Mesendoderm (in vitro differentiated cells): ENCODE measurements at regions not wholly inside any gene's neighbourhood (a gene's known extent, or its start where the extent isn't known, plus 50 kb on each side); places are given as distances from the start of the nearest gene placed in this dataset.
A peak's percentile ranks its signal among the peaks of the same experiment; 100 is the strongest.

Experiments
- DNase-seq: peaks from one replicate; pipeline ENCODE4 v3.0.0; 2013
- H2AK5ac ChIP-seq: 2 replicates; pipeline ENCODE4 v1.6.1; 2013; ENCODE audit warnings: low read length, inconsistent platforms
- H2BK120ac ChIP-seq: 2 replicates; pipeline ENCODE4 v1.6.1; 2013; ENCODE audit warnings: low read depth, mild to moderate bottlenecking, low read length, moderate library complexity, mixed read lengths
- H2BK15ac ChIP-seq: replicated peaks from 2 replicates; pipeline ENCODE4 v1.6.1; 2013; ENCODE audit warnings: low read depth, mild to moderate bottlenecking, moderate library complexity
- H2BK5ac ChIP-seq: 2 replicates; pipeline ENCODE4 v1.6.1; 2013; ENCODE audit warnings: low read length, inconsistent platforms
- H3K18ac ChIP-seq: 2 replicates; pipeline ENCODE4 v1.6.1; 2013; ENCODE audit warnings: mild to moderate bottlenecking, low read length, mixed read lengths
- H3K23ac ChIP-seq: one replicate; pipeline ENCODE4 v1.6.1; 2013; ENCODE audit warnings: low read length
- H3K27ac ChIP-seq: 2 replicates; pipeline ENCODE4 v1.5.1; 2013; ENCODE audit warnings: low read depth, mild to moderate bottlenecking, inconsistent platforms, low read length, moderate library complexity
- H3K27me3 ChIP-seq: 2 replicates; pipeline ENCODE4 v1.6.1; 2013; ENCODE audit warnings: low read length, control low read depth, mild to moderate bottlenecking, inconsistent platforms; ENCODE audit not compliant: insufficient read depth, poor library complexity
- H3K36me3 ChIP-seq: 2 replicates; pipeline ENCODE4 v1.6.1; 2013; ENCODE audit warnings: low read length, inconsistent platforms; ENCODE audit not compliant: control insufficient read depth, insufficient read depth
- H3K4ac ChIP-seq: one replicate; pipeline ENCODE4 v1.6.1; 2013; ENCODE audit warnings: low read depth, mild to moderate bottlenecking, low read length, moderate library complexity
- H3K4me1 ChIP-seq: 2 replicates; pipeline ENCODE4 v1.6.1; 2013; ENCODE audit warnings: low read depth, low read length, inconsistent platforms; ENCODE audit not compliant: control insufficient read depth
- H3K4me2 ChIP-seq: 2 replicates; pipeline ENCODE4 v1.6.1; 2013; ENCODE audit warnings: low read length
- H3K4me3 ChIP-seq: 2 replicates; pipeline ENCODE4 v1.5.1; 2013; ENCODE audit warnings: mild to moderate bottlenecking, low read length
- H3K56ac ChIP-seq: one replicate; pipeline ENCODE4 v1.6.1; 2013; ENCODE audit warnings: low read length
- H3K79me1 ChIP-seq: 2 replicates; pipeline ENCODE4 v1.6.1; 2013; ENCODE audit warnings: low read length, inconsistent platforms
- H3K79me2 ChIP-seq: 2 replicates; pipeline ENCODE4 v1.6.1; 2013; ENCODE audit warnings: mild to moderate bottlenecking, low read length; ENCODE audit not compliant: control insufficient read depth, insufficient read depth
- H3K9ac ChIP-seq: 2 replicates; pipeline ENCODE4 v1.6.1; 2013; ENCODE audit warnings: low read length, inconsistent platforms
- H4K5ac ChIP-seq: one replicate; pipeline ENCODE4 v1.6.1; 2013; ENCODE audit warnings: low read length
- H4K8ac ChIP-seq: one replicate; pipeline ENCODE4 v1.6.1; 2013; ENCODE audit warnings: low read depth, mild to moderate bottlenecking, control low read depth, low read length, moderate library complexity
- WGBS: extraction: QIAGEN DNeasy Blood & Tissue Kit; methylation state at CpG from one replicate; pipeline ENCODE4 v1.1.7; 2013; ENCODE audit warnings: low lambda C conversion rate, missing lambda C conversion rate; ENCODE audit not compliant: insufficient coverage; ENCODE audit errors: extremely low coverage; 5-methylcytosine and 5-hydroxymethylcytosine counted together

DNA sequence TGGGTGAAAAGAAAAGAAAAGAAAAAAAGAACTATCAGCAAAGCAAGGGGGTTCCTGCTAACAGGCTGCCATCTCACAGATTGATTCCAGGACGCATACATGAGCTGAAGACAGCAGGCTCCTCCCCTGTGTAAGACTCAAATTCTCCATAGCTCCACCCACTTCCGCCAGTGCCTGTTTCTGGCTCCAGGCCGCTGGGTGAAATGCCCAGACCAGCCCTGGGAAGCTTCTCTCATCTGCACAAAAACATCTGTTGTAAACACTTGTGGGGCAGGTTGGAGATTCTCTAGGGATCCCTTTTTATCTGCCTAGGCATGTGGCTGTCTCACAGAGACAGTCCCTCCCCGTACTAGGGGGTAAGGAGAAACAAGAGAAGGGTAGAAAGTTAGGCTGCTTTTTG lies 1054.4 kb upstream of the SPRY2 start:
- Histone ChIP-seq H3K23ac (no peak overlapping the region), H3K27ac (no peak overlapping the region), H3K27me3 (no peaks in the 10 kb centered on the region), H3K36me3 (no peaks in the 10 kb centered on the region), H2BK120ac (no peak overlapping the region), H3K4me2 (no peak overlapping the region), H3K56ac (peak overlapping the region; percentile 51), H4K5ac (no peak overlapping the region), H2BK5ac (no peak overlapping the region), H3K79me1 (no peaks in the 10 kb centered on the region), H3K18ac (peak overlapping the region; percentile 96), H3K9ac (no peak overlapping the region), H4K8ac (no peak overlapping the region), H3K4me3 (no peak overlapping the region), H3K4me1 (no peaks in the 10 kb centered on the region), H3K79me2 (no peaks in the 10 kb centered on the region), H2AK5ac (no peak overlapping the region), H2BK15ac (no peak overlapping the region), H3K4ac (no peak overlapping the region)
- no CpG with 5 or more reads among the region's 4 CpGs for WGBS
- DNase-seq = peak; percentile 69

DNA sequence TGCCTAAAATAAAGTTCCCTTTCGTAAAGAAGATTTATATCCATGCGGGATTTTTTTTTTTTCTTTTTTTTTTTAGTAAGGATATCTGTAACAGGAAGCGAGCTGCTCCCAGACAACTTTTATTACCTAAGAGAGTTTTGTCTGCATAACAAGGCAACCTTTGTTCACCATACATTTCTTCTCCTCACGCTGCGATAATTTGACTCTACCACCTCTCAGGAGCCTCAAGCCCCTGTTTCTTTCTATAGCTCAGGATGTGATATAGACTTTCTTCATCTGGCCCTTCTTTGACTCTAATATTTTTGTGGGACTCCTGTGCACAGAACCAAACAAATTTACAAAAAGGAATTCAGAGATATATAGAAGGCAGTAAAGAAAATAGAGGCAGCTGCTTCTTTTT lies 1053.7 kb upstream of the SPRY2 start:
- Histone ChIP-seq H3K36me3 (no peaks in the 10 kb centered on the region), H3K27me3 (no peaks in the 10 kb centered on the region), H3K4me1 (no peaks in the 10 kb centered on the region), H3K79me2 (no peaks in the 10 kb centered on the region), H3K79me1 (no peaks in the 10 kb centered on the region), H2BK15ac (no peak overlapping the region), H3K56ac (peak overlapping the region; percentile 43), H3K23ac (no peak overlapping the region), H3K9ac (no peak overlapping the region), H2BK5ac (no peak overlapping the region), H3K4me3 (no peak overlapping the region), H3K18ac (peak overlapping the region; percentile 55), H3K4ac (peak overlapping the region; percentile 12), H2BK120ac (no peak overlapping the region), H2AK5ac (no peak overlapping the region), H4K5ac (no peak overlapping the region), H3K4me2 (no peak overlapping the region), H4K8ac (peak overlapping the region; percentile 56), H3K27ac (no peak overlapping the region)
- WGBS = no CpG with 5 or more reads among the region's 5 CpGs
- DNase-seq = no peak

DNA sequence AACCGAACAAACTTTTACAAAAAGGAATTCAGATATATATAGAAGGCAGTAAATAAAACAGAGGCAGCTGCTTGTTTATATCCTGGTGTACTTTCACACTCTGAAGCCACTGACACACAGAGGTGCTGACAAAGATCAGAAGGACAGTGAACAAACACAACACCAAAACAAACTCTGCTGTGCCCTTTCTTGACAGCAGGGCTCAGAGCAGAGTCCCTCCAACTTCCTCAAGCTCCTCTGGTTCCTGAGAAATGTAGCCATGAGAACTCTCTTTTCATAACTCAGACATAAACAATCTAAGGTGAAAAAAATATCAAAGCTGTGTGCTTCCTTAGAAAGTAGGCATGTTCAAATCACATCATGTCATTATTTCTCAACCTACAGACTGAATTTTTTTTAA lies 1052.8 kb upstream of the SPRY2 start:
- Histone ChIP-seq H3K79me1 (no peaks in the 10 kb centered on the region), H3K9ac (no peak overlapping the region), H3K4ac (no peak overlapping the region), H4K5ac (no peak overlapping the region), H3K4me3 (no peak overlapping the region), H2BK15ac (no peak overlapping the region), H3K79me2 (no peaks in the 10 kb centered on the region), H3K4me2 (no peak overlapping the region), H2BK5ac (no peak overlapping the region), H2AK5ac (no peak overlapping the region), H3K4me1 (no peaks in the 10 kb centered on the region), H3K27me3 (no peaks in the 10 kb centered on the region), H3K23ac (no peak overlapping the region), H4K8ac (no peak overlapping the region), H3K36me3 (no peaks in the 10 kb centered on the region), H3K56ac (no peak overlapping the region), H2BK120ac (no peak overlapping the region), H3K18ac (no peak overlapping the region), H3K27ac (no peak overlapping the region)
- peak; percentile 62 for DNase-seq
- WGBS = no CpG with 5 or more reads among the region's 1 CpG

DNA sequence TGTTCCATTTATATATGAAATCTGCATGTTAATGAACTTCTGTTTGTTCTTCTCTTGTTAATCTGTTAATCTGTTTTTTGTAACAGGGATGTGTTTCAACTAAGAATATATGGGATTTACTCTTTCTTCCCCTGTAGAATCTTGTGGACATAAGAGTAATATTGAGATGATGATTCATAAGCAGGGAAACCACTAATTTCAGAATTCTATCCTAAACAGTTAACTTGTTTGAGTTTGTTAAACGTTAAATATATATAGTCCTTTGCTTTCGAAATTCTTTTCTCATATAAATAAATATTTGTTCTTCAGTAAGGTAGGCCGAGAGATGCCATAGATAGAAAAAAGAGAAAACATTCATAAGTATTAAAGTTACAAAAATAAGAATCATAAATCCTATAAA lies 1052.2 kb upstream of the SPRY2 start:
- no peak overlapping the region for H3K9ac ChIP-seq
- no peak overlapping the region for H2AK5ac ChIP-seq
- WGBS = no CpG with 5 or more reads among the region's 3 CpGs
- no peaks in the 10 kb centered on the region for H3K27me3 ChIP-seq
- no peaks in the 10 kb centered on the region for H3K36me3 ChIP-seq
- H3K79me2 ChIP-seq = no peaks in the 10 kb centered on the region
- no peak overlapping the region for H3K27ac ChIP-seq
- no peak overlapping the region for H2BK120ac ChIP-seq
- no peak overlapping the region for H3K4ac ChIP-seq
- H4K5ac ChIP-seq = no peak overlapping the region
- H3K18ac ChIP-seq = no peak overlapping the region
- H2BK15ac ChIP-seq = no peak overlapping the region
- no peaks in the 10 kb centered on the region for H3K79me1 ChIP-seq
- H3K4me1 ChIP-seq = no peaks in the 10 kb centered on the region
- no peak overlapping the region for H2BK5ac ChIP-seq
- no peak overlapping the region for H3K4me3 ChIP-seq
- no peak for DNase-seq
- H3K4me2 ChIP-seq = no peak overlapping the region
- no peak overlapping the region for H4K8ac ChIP-seq
- no peak overlapping the region for H3K23ac ChIP-seq
- no peak overlapping the region for H3K56ac ChIP-seq

DNA sequence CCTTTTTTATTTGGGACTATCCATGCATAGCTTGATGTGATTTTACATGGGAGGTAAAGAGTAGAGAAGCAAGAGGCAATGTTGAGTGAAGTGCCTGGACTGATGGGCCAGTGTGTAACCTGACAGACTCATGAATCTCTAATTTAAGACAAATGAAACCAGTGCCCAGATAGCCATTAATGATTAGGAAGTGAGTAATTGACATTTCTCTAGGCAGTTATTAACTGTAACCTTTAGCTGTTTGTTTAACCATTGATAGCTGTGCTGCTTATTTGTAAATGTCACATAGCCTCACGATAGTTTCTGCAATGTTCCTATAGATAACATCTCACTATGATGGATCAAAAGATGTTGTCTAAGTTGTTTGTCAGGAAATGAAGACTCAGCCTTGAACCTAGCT lies 1047.5 kb upstream of the SPRY2 start:
- no peaks in the 10 kb centered on the region for H3K79me1 ChIP-seq
- H3K27ac ChIP-seq = no peak overlapping the region
- H3K4ac ChIP-seq = no peak overlapping the region
- no peak overlapping the region for H3K56ac ChIP-seq
- no peaks in the 10 kb centered on the region for H3K4me1 ChIP-seq
- no CpG with 5 or more reads among the region's 1 CpG for WGBS
- H2BK5ac ChIP-seq = no peak overlapping the region
- no peak overlapping the region for H3K23ac ChIP-seq
- H2AK5ac ChIP-seq = no peak overlapping the region
- H4K8ac ChIP-seq = no peak overlapping the region
- H2BK15ac ChIP-seq = no peak overlapping the region
- H3K4me3 ChIP-seq = no peak overlapping the region
- H3K18ac ChIP-seq = no peak overlapping the region
- no peaks in the 10 kb centered on the region for H3K27me3 ChIP-seq
- no peak overlapping the region for H3K4me2 ChIP-seq
- H4K5ac ChIP-seq = no peak overlapping the region
- no peak for DNase-seq
- H3K36me3 ChIP-seq = no peaks in the 10 kb centered on the region
- no peak overlapping the region for H3K9ac ChIP-seq
- H3K79me2 ChIP-seq = no peaks in the 10 kb centered on the region
- no peak overlapping the region for H2BK120ac ChIP-seq

DNA sequence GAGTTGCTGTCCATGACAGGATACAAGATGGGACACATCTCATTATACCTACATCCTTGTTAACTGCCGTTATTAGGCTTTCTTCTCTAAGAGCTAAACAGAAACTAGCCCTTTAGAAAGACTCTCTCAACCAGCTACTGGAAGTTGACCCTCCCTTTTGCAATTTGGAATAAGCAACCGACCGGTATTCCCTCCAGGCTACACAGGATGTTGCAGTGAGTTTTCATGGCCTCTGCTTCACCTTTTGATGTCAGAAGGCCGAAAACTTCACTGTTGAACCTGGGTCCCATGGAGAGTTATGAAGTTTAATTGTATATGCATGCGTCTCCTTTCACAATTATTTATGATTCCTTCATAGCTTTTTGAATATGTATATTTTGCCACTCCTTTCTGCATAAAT lies 1042.5 kb upstream of the SPRY2 start:
- no peak overlapping the region for H3K56ac ChIP-seq
- no peaks in the 10 kb centered on the region for H3K4me1 ChIP-seq
- no peak overlapping the region for H3K4me3 ChIP-seq
- no peak overlapping the region for H3K18ac ChIP-seq
- no peak overlapping the region for H3K9ac ChIP-seq
- H2AK5ac ChIP-seq = no peak overlapping the region
- H3K4me2 ChIP-seq = no peak overlapping the region
- no peak overlapping the region for H3K27ac ChIP-seq
- H2BK15ac ChIP-seq = no peak overlapping the region
- no peaks in the 10 kb centered on the region for H3K27me3 ChIP-seq
- no CpG with 5 or more reads among the region's 5 CpGs for WGBS
- no peak overlapping the region for H2BK120ac ChIP-seq
- H4K5ac ChIP-seq = no peak overlapping the region
- H2BK5ac ChIP-seq = no peak overlapping the region
- H3K79me2 ChIP-seq = no peaks in the 10 kb centered on the region
- no peak overlapping the region for H4K8ac ChIP-seq
- no peaks in the 10 kb centered on the region for H3K79me1 ChIP-seq
- no peaks in the 10 kb centered on the region for H3K36me3 ChIP-seq
- no peak overlapping the region for H3K23ac ChIP-seq
- DNase-seq = peak; percentile 4
- H3K4ac ChIP-seq = no peak overlapping the region
